GM18502 (cell line): ENCODE measurements at regions not wholly inside any gene's neighbourhood (a gene's known extent, or its start where the extent isn't known, plus 50 kb on each side); places are given as distances from the start of the nearest gene placed in this dataset.
"Not testable (repeated sequence)": the region's sequence is repeated elsewhere in the genome, so short reads cannot be mapped to it uniquely, and the experiment has no call there.

Experiments used
- ATAC-seq: cut with Tn5 transposase; IDR thresholded peaks from one replicate; pipeline ENCODE4 v1.9.1; 2021; ENCODE audit warnings: mild to moderate bottlenecking; ENCODE audit not compliant: unreplicated experiment, poor library complexity

GRCh38 chr4:178003098-178003657 lies 560.9 kb upstream of the AGA start:
- no peak for ATAC-seq

- ATAC-seq: no peak
Observed at GRCh38 chr4:178010596-178010995, 568.4 kb upstream of the AGA start.

- not testable (repeated sequence) for ATAC-seq
Observed at GRCh38 chr4:178015046-178015445, 572.8 kb upstream of the AGA start.

- ATAC-seq: no peak
Observed at GRCh38 chr4:178026999-178027398, 584.8 kb upstream of the AGA start.

GRCh38 chr4:178027796-178028195 lies 585.6 kb upstream of the AGA start:
- ATAC-seq: no peak

- ATAC-seq: no peak
Observed at GRCh38 chr4:178028481-178028880, 586.2 kb upstream of the AGA start.

- no peak for ATAC-seq
Observed at GRCh38 chr4:178037459-178038214, 595.4 kb upstream of the AGA start.

- ATAC-seq: no peak
Observed at GRCh38 chr4:178056996-178057395, 614.8 kb upstream of the AGA start.

GRCh38 chr4:178063568-178063967 lies 621.3 kb upstream of the AGA start:
- ATAC-seq: no peak

- ATAC-seq: no peak
Observed at GRCh38 chr4:178066338-178066941, 624.2 kb upstream of the AGA start.

- no peak for ATAC-seq
Observed at GRCh38 chr4:178068136-178068535, 625.9 kb upstream of the AGA start.

- no peak for ATAC-seq
Observed at GRCh38 chr4:178070163-178070562, 627.9 kb upstream of the AGA start.

GRCh38 chr4:178080312-178080711 lies 638.1 kb upstream of the AGA start:
- no peak for ATAC-seq

GRCh38 chr4:178081176-178081575 lies 638.9 kb upstream of the AGA start:
- ATAC-seq: no peak

GRCh38 chr4:178081896-178082295 lies 639.7 kb upstream of the AGA start:
- no peak for ATAC-seq

GRCh38 chr4:178082906-178083305 lies 640.7 kb upstream of the AGA start:
- ATAC-seq: no peak

- no peak for ATAC-seq
Observed at GRCh38 chr4:178083968-178084367, 641.7 kb upstream of the AGA start.

- no peak for ATAC-seq
Observed at GRCh38 chr4:178086320-178086719, 644.1 kb upstream of the AGA start.

GRCh38 chr4:178090640-178091411 lies 648.6 kb upstream of the AGA start:
- no peak for ATAC-seq

GRCh38 chr4:178102139-178102538 lies 659.9 kb upstream of the AGA start:
- ATAC-seq: no peak

GRCh38 chr4:178105242-178105641 lies 663.0 kb upstream of the AGA start:
- no peak for ATAC-seq
